ENCODE measurements at regions not wholly inside any gene's neighbourhood (a gene's known extent, or its start where the extent isn't known, plus 50 kb on each side); places are given as distances from the start of the nearest gene placed in this dataset.

GRCh38 chr7:25852211-25852938, 299.6 kb upstream of the NFE2L3 start:
- TF ChIP-seq EP300 (IDR thresholded peaks at IDR 0.05) (no peak), POLR2AphosphoS5 (IDR thresholded peaks at IDR 0.05) (no peak), POLR2A (IDR thresholded peaks at IDR 0.05; ENCODE audit: low read depth) (no peak), CTCF (IDR thresholded peaks at IDR 0.05) (no peak)
- DNase-seq (ENCODE audit: extremely low spot score): no peak
- Histone ChIP-seq H3K27ac (replicated peaks in 1 of 4) (peak overlapping the region; percentile 84 to 87 (median 84)), H3K27me3 (peaks cover 0 to 68% (median 20%) of the 10 kb centered on the region in 4 donors), H3K36me3 (no peaks in the 10 kb centered on the region), H3K4me1 (peaks cover 23 to 89% (median 80%) of the 10 kb centered on the region in 4 donors), H3K9me3 (no peaks in the 10 kb centered on the region), H3K4me3 (peak overlapping the region; percentile 37 to 48 (median 41))
- intact Hi-C loops (cut with DNase I): loop anchor here (5.0 kb wide), 3 partner anchors 140 to 595 kb away; no protein-coding TSS in a partner anchor
- 19% methylated on average over 25 of the region's 70 CpGs for WGBS

- Histone ChIP-seq H3K4me3 (peak overlapping the region in 3 of 4 donors; percentile 37 to 43 (median 39)), H3K36me3 (no peaks in the 10 kb centered on the region), H3K27me3 (peaks cover 3 to 73% (median 25%) of the 10 kb centered on the region in 4 donors), H3K9me3 (no peaks in the 10 kb centered on the region), H3K27ac (replicated peaks in 1 of 4) (peak overlapping the region; percentile 84 to 87 (median 84)), H3K4me1 (peaks cover 24 to 88% (median 79%) of the 10 kb centered on the region in 4 donors)
- TF ChIP-seq CTCF (IDR thresholded peaks at IDR 0.05) (no peak), POLR2A (IDR thresholded peaks at IDR 0.05; ENCODE audit: low read depth) (no peak), EP300 (IDR thresholded peaks at IDR 0.05) (no peak), POLR2AphosphoS5 (IDR thresholded peaks at IDR 0.05) (no peak)
- 63% methylated on average over 9 of the region's 16 CpGs for WGBS
- intact Hi-C loops (cut with DNase I): loop anchor here (5.0 kb wide), 3 partner anchors 141 to 596 kb away; no protein-coding TSS in a partner anchor
- no peak for DNase-seq (ENCODE audit: extremely low spot score)
These were observed 299.1 kb upstream of the NFE2L3 start for GRCh38 chr7:25852939-25853271.

- H3K9me3 ChIP-seq: no peaks in the 10 kb centered on the region
- peaks cover 4 to 77% (median 29%) of the 10 kb centered on the region in 4 donors for H3K27me3 ChIP-seq
- WGBS: 62% methylated on average over 7 of the region's 7 CpGs
- H3K27ac ChIP-seq (replicated peaks in 1 of 4): peak overlapping the region; percentile 84 to 87 (median 84)
- peaks cover 24 to 84% (median 76%) of the 10 kb centered on the region in 4 donors for H3K4me1 ChIP-seq
- no peak overlapping the region for H3K4me3 ChIP-seq
- H3K36me3 ChIP-seq: no peaks in the 10 kb centered on the region
- no peak for DNase-seq (ENCODE audit: extremely low spot score)
- intact Hi-C loops (cut with DNase I): loop anchor here (5.0 kb wide), 3 partner anchors 141 to 596 kb away; no protein-coding TSS in a partner anchor
- TF ChIP-seq POLR2AphosphoS5 (IDR thresholded peaks at IDR 0.05) (no peak), EP300 (IDR thresholded peaks at IDR 0.05) (no peak), POLR2A (IDR thresholded peaks at IDR 0.05; ENCODE audit: low read depth) (no peak), CTCF (IDR thresholded peaks at IDR 0.05) (no peak)
These were observed 298.7 kb upstream of the NFE2L3 start for GRCh38 chr7:25853314-25853713.

GRCh38 chr7:25854059-25854458, 297.9 kb upstream of the NFE2L3 start:
- Histone ChIP-seq H3K9me3 (no peaks in the 10 kb centered on the region), H3K36me3 (no peaks in the 10 kb centered on the region), H3K27ac (replicated peaks in 1 of 4) (peak overlapping the region; percentile 84 to 87 (median 84)), H3K27me3 (peaks cover 4 to 85% (median 37%) of the 10 kb centered on the region in 4 donors), H3K4me1 (peaks cover 24 to 77% (median 68%) of the 10 kb centered on the region in 4 donors), H3K4me3 (no peak overlapping the region)
- intact Hi-C loops (cut with DNase I): loop anchor here (5.0 kb wide), 3 partner anchors 142 to 597 kb away; no protein-coding TSS in a partner anchor
- no peak for DNase-seq (ENCODE audit: extremely low spot score)
- TF ChIP-seq POLR2AphosphoS5 (IDR thresholded peaks at IDR 0.05) (no peak), CTCF (IDR thresholded peaks at IDR 0.05) (no peak), EP300 (IDR thresholded peaks at IDR 0.05) (no peak), POLR2A (IDR thresholded peaks at IDR 0.05; ENCODE audit: low read depth) (no peak)
- 48% methylated on average over 14 of the region's 14 CpGs for WGBS
